ENCODE measurements at regions not wholly inside any gene's neighbourhood (a gene's known extent, or its start where the extent isn't known, plus 50 kb on each side); places are given as distances from the start of the nearest gene placed in this dataset.
A peak's percentile ranks its signal among the peaks of the same experiment; 100 is the strongest.
"Not testable (repeated sequence)": the region's sequence is repeated elsewhere in the genome, so short reads cannot be mapped to it uniquely, and the experiment has no call there.

DNA sequence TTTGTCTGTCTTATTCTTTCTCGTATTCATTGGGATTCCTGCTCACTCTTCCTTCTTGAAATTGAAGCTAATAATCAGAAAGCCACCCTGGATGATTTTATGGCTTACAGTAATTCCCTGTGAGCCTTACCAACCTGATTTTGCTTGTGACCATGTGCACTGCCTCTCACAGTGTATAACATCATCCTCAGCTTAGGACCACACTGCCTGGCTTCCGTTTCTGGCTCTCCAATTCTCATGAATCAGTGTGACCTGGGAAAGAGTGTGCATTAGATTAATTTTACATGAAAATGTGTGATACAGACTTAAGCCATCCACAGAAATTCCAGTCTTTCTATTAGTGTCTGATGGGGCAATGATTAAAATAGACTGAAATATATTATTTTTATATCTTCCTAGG is 126.8 kb upstream of the DMRT1 start:
- no peak for DNase-seq (ENCODE audit: low read depth)

DNA sequence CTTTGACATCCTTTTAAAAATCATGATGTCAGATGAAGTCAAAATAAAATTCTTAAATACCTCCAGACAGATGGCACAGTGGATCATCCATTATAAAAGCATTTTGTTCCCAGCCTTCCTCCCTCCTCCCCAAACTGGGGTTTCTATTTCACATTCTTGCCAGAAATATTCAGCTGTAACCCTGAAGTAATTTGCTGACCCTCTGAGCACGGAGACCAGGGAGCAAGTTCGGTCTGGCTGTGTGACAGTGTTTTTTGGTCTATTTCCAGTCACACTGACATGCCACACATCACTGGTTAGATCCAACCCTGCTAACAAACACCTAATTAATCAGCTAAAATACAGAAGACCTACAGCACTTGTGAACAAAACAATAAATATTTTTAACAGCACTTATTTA is 126.2 kb upstream of the DMRT1 start:
- no peak for DNase-seq (ENCODE audit: low read depth)

- no peak for DNase-seq (ENCODE audit: low read depth)
Observed at GRCh38 chr9:715743-716400, 125.6 kb upstream of the DMRT1 start.

- DNase-seq (ENCODE audit: low read depth), result no peak
Observed at GRCh38 chr9:717722-718121, 123.8 kb upstream of the DMRT1 start.

GRCh38 chr9:720239-720881 is 121.1 kb upstream of the DMRT1 start:
- no peak for DNase-seq (ENCODE audit: low read depth)

DNA sequence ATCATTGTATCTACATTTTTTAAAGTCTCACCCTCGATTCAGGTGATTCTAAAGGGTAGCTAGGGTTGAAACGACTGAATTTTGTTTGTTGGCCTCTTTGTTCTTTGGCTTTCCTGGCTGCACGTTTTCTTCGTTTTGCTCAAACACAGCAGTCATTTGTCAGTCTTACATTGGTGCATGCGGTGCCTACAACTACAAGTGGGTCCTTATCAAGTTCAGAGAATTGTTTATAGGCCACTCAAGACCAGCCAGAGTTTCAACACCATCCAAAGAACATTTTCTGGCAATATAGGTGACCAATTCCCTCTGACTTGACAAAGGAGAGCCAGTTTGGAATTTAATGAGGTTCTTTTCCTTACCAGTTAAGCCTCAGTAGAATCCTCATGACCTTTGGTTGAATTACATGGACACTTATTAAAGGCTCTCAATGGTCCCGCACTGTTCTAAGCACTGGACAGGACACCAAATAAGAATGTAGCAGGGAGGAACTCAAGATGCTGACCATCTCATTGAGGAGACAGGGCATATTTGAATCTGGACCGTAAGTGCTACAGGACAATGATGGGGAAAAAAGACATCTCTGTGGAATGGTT is 119.0 kb upstream of the DMRT1 start:
- no peak for DNase-seq (ENCODE audit: low read depth)

GRCh38 chr9:724461-724860 is 117.0 kb upstream of the DMRT1 start:
- not testable (repeated sequence) for DNase-seq (ENCODE audit: low read depth)

DNA sequence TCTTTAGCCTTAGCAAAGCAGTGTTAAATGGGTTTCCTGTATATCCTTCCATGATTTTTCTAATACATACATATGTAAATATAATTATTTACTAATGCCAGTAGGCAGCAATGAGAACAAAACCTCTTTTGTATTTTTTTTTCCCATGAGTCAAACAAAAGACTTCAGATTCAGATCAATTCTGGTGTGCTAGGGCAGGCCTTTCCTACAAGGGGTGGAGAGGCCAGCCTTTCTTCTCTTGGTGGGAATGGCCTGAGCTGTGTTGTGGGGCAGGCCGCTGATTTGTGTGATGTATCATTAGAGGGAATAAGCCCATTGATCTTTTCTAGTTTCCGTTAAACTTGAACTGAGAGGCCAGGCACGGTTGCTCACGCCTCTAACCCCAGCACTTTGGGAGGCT is 115.5 kb upstream of the DMRT1 start:
- no peak for DNase-seq (ENCODE audit: low read depth)

DNA sequence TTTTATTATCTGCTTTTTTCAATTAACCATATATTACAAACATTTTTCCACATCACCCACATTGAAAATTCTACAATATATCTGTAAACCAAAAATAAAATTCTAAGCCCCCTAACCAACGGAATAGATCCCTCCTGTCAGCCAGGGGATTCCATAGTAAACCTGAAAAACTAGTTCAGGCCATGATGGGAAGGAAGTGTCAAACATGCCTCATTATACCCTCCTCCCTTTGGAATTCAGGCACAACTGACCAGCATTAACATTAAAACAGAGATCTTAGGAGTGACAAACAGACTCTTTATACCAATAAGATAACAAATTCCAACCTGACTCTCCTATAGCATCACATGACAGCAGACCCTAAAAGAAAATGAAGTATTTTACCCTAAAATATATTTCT is 113.7 kb upstream of the DMRT1 start:
- no peak for DNase-seq (ENCODE audit: low read depth)

DNA sequence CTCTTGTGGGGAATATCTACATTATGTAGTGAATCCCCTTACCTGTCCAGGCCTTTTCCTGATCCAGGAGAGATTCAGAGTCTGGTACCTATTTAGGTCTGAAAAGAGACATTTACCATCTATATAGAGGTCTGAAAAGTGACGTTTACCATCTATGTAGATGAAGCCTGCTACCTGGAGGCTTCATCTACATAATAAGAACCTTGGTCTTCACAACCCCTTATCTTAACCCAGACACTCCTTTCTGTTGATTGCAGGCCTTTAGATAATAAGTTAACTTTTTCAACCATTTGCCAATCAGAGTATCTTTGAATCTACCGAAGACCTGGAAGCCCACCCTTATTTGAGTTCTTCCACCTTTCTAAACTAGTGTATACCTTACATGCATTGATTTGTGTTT is 113.0 kb upstream of the DMRT1 start:
- no peak for DNase-seq (ENCODE audit: low read depth)

GRCh38 chr9:731474-731873 is 110.0 kb upstream of the DMRT1 start:
- DNase-seq (ENCODE audit: low read depth), result no peak

GRCh38 chr9:734831-735511 is 106.5 kb upstream of the DMRT1 start:
- DNase-seq (ENCODE audit: low read depth), result peak; percentile 23

DNA sequence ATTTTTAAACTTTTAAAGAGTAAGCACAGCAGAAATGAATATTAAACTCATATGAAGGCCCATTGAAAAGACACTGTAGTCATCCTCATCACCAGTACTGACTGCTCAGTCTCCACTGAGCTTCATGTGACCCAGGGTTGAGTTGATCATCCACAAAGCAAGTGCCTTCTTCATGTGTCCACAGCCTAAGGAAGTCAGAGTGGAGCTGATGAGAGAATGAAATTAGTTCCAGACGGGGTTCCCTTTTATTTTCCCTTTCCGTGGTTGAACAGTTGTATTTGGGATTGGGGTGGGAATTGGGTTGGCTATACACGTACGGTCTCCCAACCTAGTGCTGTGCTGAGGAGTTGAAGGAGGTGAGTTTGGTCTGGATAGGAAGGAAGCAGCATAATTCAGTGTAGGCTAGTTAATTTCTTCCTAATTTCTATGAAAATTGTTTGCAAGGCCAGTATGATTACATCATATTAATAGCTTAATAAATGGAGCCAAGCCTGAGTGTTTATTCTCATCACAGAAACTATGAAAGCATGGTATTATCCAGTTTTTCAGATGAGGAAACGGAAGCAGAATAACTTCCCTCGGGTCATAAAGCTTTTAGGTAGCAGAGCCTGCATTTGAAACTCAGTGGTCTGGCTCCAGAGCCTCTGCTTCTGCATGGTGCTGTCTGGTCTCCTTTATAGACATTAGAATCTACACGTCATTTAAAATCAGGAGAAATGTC is 103.9 kb upstream of the DMRT1 start:
- DNase-seq (ENCODE audit: low read depth), result no peak

- DNase-seq (ENCODE audit: low read depth), result peak; percentile 81
Observed at GRCh38 chr9:738209-738915, 103.1 kb upstream of the DMRT1 start.

- no peak for DNase-seq (ENCODE audit: low read depth)
Observed at GRCh38 chr9:739362-739761, 102.1 kb upstream of the DMRT1 start.

DNA sequence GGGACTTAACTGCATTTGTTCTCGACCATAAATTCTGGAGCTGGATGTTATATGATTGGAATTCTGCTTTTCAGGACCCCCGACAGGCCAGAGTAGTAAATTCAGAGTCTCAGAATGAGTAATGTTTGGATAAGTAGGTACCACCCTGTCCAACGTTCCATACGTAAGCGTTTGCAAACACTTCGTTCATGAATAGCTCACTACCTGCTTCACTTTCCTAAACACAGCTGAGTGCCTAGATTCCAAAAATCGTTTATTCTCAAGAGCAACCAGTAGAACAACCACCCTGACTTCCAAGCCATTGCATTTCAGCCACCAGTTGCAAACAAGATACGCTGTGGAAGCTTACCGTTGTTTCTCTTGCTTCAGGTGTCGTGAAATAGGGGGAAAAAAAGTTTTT is 101.3 kb upstream of the DMRT1 start:
- DNase-seq (ENCODE audit: low read depth), result no peak

DNA sequence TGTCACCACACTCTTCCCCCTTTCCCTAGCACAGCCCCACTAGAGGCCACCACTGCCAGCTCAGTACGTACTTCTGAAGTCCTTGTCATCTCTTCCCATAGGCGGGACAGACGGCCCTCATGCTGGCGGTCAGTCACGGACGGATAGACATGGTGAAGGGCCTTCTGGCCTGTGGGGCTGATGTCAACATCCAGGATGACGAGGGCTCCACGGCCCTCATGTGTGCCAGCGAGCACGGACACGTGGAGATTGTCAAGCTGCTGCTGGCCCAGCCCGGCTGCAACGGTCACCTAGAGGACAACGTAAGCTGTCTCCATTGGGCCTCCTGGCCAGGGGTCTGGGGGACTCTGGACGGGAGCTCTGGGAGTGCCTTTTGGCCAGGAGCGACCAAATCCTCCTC is 99.4 kb upstream of the DMRT1 start:
- no peak for DNase-seq (ENCODE audit: low read depth)

GRCh38 chr9:742914-743589 is 98.4 kb upstream of the DMRT1 start:
- DNase-seq (ENCODE audit: low read depth), result no peak

GRCh38 chr9:744046-744712 is 97.3 kb upstream of the DMRT1 start:
- DNase-seq (ENCODE audit: low read depth), result no peak

- no peak for DNase-seq (ENCODE audit: low read depth)
Observed at GRCh38 chr9:744790-745484, 96.6 kb upstream of the DMRT1 start.
